ENCODE measurements at regions not wholly inside any gene's neighbourhood (a gene's known extent, or its start where the extent isn't known, plus 50 kb on each side); places are given as distances from the start of the nearest gene placed in this dataset.
"Not testable (repeated sequence)": the region's sequence is repeated elsewhere in the genome, so short reads cannot be mapped to it uniquely, and the experiment has no call there.

DNA sequence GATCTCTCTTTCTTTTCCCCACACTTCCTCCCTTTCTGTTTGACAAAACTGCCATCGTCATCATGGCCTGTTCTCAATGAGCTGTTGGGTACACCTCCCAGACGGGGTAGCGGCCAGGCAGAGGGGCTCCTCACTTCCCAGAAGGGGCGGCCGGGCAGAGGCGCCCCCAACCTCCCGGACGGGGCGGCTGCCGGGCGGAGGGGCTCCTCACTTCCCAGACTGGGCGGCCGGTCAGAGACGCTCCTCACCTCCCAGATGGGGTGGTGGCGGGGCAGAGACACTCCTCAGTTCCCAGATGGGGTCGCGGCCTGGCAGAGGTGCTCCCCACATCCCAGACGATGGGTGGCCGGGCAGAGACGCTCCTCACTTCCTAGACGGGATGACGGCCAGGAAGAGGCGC lies 184.3 kb upstream of the FRMD6 start:
- H3K27ac Mint-ChIP-seq; H3K4me3 ChIP-seq (ENCODE audit: control insufficient read depth in 1 of 2, extremely low read depth in 1 of 2, low read length in 1 of 2); H3K4me3 Mint-ChIP-seq; H3K27me3 ChIP-seq (replicated peaks in 1 of 2; ENCODE audit: control insufficient read depth in 2 of 2, extremely low read depth in 1 of 2, insufficient read depth in 2 of 2, low read length in 1 of 2); H3K27ac ChIP-seq (ENCODE audit: low read length); DNase-seq; H3K4me1 ChIP-seq (ENCODE audit: control insufficient read depth in 1 of 2, extremely low read depth in 1 of 2, insufficient read depth in 2 of 2, low read length in 2 of 2); H3K9me3 ChIP-seq; H3K27me3 Mint-ChIP-seq; H3K36me3 Mint-ChIP-seq; H3K36me3 ChIP-seq (ENCODE audit: control insufficient read depth in 2 of 2, extremely low read depth in 1 of 2, insufficient read depth in 1 of 2, low read length in 1 of 2); POLR2A ChIA-PET; H3K4me1 Mint-ChIP-seq; ATAC-seq (replicated peaks in 1 of 4); CTCF ChIA-PET; H3K9me3 Mint-ChIP-seq: not testable (repeated sequence)
- WGBS (ENCODE audit: insufficient coverage): 100% methylated on average over 3 of the region's 23 CpGs

DNA sequence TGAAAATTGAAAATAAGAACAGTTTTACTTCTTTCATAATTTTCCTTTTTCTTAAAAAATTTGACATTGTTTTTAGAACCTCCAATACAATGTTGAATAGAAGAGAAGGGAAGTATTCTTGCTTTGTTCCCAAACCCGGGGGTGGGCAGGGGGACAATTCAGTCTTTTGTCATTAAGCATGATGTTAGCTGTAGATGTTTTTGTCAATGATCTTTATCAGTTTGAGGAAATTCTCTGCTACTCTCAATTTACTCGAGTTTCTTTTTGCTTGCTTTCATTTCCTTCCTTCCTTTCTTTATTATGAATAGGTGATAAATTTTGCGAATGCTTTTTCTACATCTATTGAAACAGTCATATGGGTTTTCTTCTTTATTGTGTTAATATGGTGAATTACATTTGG lies 183.2 kb upstream of the FRMD6 start:
- no CpG with 5 or more reads among the region's 3 CpGs for WGBS (ENCODE audit: insufficient coverage)
- ChIA-PET CTCF (no interaction called here), POLR2A (no interaction called here)
- no peaks in the 10 kb centered on the region for H3K9me3 Mint-ChIP-seq
- no peak for ATAC-seq (replicated peaks in 1 of 4)
- H3K4me3 Mint-ChIP-seq: no peak overlapping the region
- H3K36me3 ChIP-seq (ENCODE audit: control insufficient read depth in 2 of 2, extremely low read depth in 1 of 2, insufficient read depth in 1 of 2, low read length in 1 of 2): no peaks in the 10 kb centered on the region
- no peak overlapping the region for H3K27ac ChIP-seq (ENCODE audit: low read length)
- no peaks in the 10 kb centered on the region for H3K4me1 ChIP-seq (ENCODE audit: control insufficient read depth in 1 of 2, extremely low read depth in 1 of 2, insufficient read depth in 2 of 2, low read length in 2 of 2)
- DNase-seq: no peak
- no peaks in the 10 kb centered on the region for H3K9me3 ChIP-seq
- H3K4me1 Mint-ChIP-seq: no peaks in the 10 kb centered on the region
- H3K27ac Mint-ChIP-seq: no peak overlapping the region
- peaks cover 11 to 13% of the 10 kb centered on the region in 2 donors for H3K27me3 Mint-ChIP-seq
- no peak overlapping the region for H3K4me3 ChIP-seq (ENCODE audit: control insufficient read depth in 1 of 2, extremely low read depth in 1 of 2, low read length in 1 of 2)
- no peaks in the 10 kb centered on the region for H3K36me3 Mint-ChIP-seq
- H3K27me3 ChIP-seq (replicated peaks in 1 of 2; ENCODE audit: control insufficient read depth in 2 of 2, extremely low read depth in 1 of 2, insufficient read depth in 2 of 2, low read length in 1 of 2): peaks cover 0 to 4% of the 10 kb centered on the region in 2 experiments

GRCh38 chr14:51472881-51473280 lies 178.8 kb upstream of the FRMD6 start:
- H3K27me3 Mint-ChIP-seq: peaks cover 16 to 19% of the 10 kb centered on the region in 2 donors
- Histone ChIP-seq H3K27ac (ENCODE audit: low read length) (no peak overlapping the region), H3K4me3 (ENCODE audit: control insufficient read depth in 1 of 2, extremely low read depth in 1 of 2, low read length in 1 of 2) (no peak overlapping the region), H3K36me3 (ENCODE audit: control insufficient read depth in 2 of 2, extremely low read depth in 1 of 2, insufficient read depth in 1 of 2, low read length in 1 of 2) (no peaks in the 10 kb centered on the region), H3K27me3 (replicated peaks in 1 of 2; ENCODE audit: control insufficient read depth in 2 of 2, extremely low read depth in 1 of 2, insufficient read depth in 2 of 2, low read length in 1 of 2) (peaks cover 0 to 4% of the 10 kb centered on the region in 2 experiments), H3K9me3 (no peaks in the 10 kb centered on the region), H3K4me1 (ENCODE audit: control insufficient read depth in 1 of 2, extremely low read depth in 1 of 2, insufficient read depth in 2 of 2, low read length in 2 of 2) (no peaks in the 10 kb centered on the region)
- ChIA-PET POLR2A (no interaction called here), CTCF (interaction anchor here in 1 of 2 donors (0.5 kb wide), 1 partner anchor 179 kb away, joined by 3 read pairs; the partner anchor contains the start of gene FRMD6)
- H3K36me3 Mint-ChIP-seq: no peaks in the 10 kb centered on the region
- H3K9me3 Mint-ChIP-seq: no peaks in the 10 kb centered on the region
- ATAC-seq (replicated peaks in 1 of 4): no peak
- DNase-seq: no peak
- no CpG with 5 or more reads among the region's 2 CpGs for WGBS (ENCODE audit: insufficient coverage)
- H3K4me1 Mint-ChIP-seq: no peaks in the 10 kb centered on the region
- no peak overlapping the region for H3K4me3 Mint-ChIP-seq
- no peak overlapping the region for H3K27ac Mint-ChIP-seq

GRCh38 chr14:51473351-51473750 lies 178.4 kb upstream of the FRMD6 start:
- no peaks in the 10 kb centered on the region for H3K36me3 ChIP-seq (ENCODE audit: control insufficient read depth in 2 of 2, extremely low read depth in 1 of 2, insufficient read depth in 1 of 2, low read length in 1 of 2)
- H3K27me3 ChIP-seq (replicated peaks in 1 of 2; ENCODE audit: control insufficient read depth in 2 of 2, extremely low read depth in 1 of 2, insufficient read depth in 2 of 2, low read length in 1 of 2): peaks cover 0 to 4% of the 10 kb centered on the region in 2 experiments
- Mint-ChIP-seq H3K9me3 (no peaks in the 10 kb centered on the region), H3K36me3 (no peaks in the 10 kb centered on the region), H3K4me3 (no peak overlapping the region), H3K27ac (no peak overlapping the region), H3K27me3 (peaks cover 16 to 19% of the 10 kb centered on the region in 2 donors), H3K4me1 (no peaks in the 10 kb centered on the region)
- no peaks in the 10 kb centered on the region for H3K9me3 ChIP-seq
- no peak overlapping the region for H3K27ac ChIP-seq (ENCODE audit: low read length)
- no peak overlapping the region for H3K4me3 ChIP-seq (ENCODE audit: control insufficient read depth in 1 of 2, extremely low read depth in 1 of 2, low read length in 1 of 2)
- 70% methylated on average over 4 of the region's 4 CpGs for WGBS (ENCODE audit: insufficient coverage)
- ChIA-PET CTCF (no interaction called here), POLR2A (no interaction called here)
- no peaks in the 10 kb centered on the region for H3K4me1 ChIP-seq (ENCODE audit: control insufficient read depth in 1 of 2, extremely low read depth in 1 of 2, insufficient read depth in 2 of 2, low read length in 2 of 2)
- DNase-seq (no peak), ATAC-seq (replicated peaks in 1 of 4) (no peak)

DNA sequence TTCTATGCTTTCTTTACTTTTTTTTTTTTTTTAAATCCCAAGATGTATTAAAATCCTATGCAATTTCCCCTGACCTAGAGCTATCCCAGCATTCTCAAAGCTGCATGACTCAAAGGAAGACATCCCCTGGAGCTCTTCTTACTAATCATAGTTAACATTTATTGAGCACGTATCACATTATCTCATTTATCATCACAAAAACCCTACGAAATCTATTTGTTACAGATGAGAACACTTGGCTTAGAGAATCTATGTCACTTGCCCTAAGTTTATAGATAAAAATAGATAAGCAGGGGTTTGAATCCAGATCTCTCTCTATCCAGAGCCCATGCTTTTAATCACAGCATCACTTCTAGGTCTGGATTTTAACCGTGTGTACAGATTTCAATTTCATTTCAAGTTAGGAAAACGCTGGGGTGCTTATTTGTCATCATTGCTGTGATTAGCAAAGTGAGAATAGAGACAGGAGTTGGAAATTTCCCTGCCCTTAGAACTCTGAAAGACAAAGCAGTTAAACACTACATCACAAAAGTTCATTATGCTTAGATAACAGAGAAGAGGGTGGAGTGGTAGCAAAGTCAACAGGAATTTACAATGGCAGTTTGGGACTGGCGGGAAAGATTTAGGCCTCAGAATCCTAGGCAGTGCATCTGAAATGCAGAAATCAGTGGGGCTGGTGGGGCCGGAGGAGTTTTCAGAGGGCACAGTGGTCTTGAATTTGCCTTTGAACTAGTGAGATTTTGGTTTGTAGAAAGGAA lies 177.7 kb upstream of the FRMD6 start:
- H3K4me3 ChIP-seq (ENCODE audit: control insufficient read depth in 1 of 2, extremely low read depth in 1 of 2, low read length in 1 of 2): no peak overlapping the region
- ATAC-seq (replicated peaks in 1 of 4) (no peak), DNase-seq (no peak)
- no peak overlapping the region for H3K4me3 Mint-ChIP-seq
- ChIA-PET CTCF (no interaction called here), POLR2A (no interaction called here)
- no peaks in the 10 kb centered on the region for H3K36me3 Mint-ChIP-seq
- no peak overlapping the region for H3K27ac Mint-ChIP-seq
- H3K4me1 Mint-ChIP-seq: no peaks in the 10 kb centered on the region
- peaks cover 0 to 4% of the 10 kb centered on the region in 2 experiments for H3K27me3 ChIP-seq (replicated peaks in 1 of 2; ENCODE audit: control insufficient read depth in 2 of 2, extremely low read depth in 1 of 2, insufficient read depth in 2 of 2, low read length in 1 of 2)
- no peaks in the 10 kb centered on the region for H3K9me3 ChIP-seq
- H3K9me3 Mint-ChIP-seq: no peaks in the 10 kb centered on the region
- WGBS (ENCODE audit: insufficient coverage): 96% methylated on average over 2 of the region's 6 CpGs
- H3K27ac ChIP-seq (ENCODE audit: low read length): no peak overlapping the region
- no peaks in the 10 kb centered on the region for H3K4me1 ChIP-seq (ENCODE audit: control insufficient read depth in 1 of 2, extremely low read depth in 1 of 2, insufficient read depth in 2 of 2, low read length in 2 of 2)
- no peaks in the 10 kb centered on the region for H3K36me3 ChIP-seq (ENCODE audit: control insufficient read depth in 2 of 2, extremely low read depth in 1 of 2, insufficient read depth in 1 of 2, low read length in 1 of 2)
- H3K27me3 Mint-ChIP-seq: peaks cover 16 to 19% of the 10 kb centered on the region in 2 donors

DNA sequence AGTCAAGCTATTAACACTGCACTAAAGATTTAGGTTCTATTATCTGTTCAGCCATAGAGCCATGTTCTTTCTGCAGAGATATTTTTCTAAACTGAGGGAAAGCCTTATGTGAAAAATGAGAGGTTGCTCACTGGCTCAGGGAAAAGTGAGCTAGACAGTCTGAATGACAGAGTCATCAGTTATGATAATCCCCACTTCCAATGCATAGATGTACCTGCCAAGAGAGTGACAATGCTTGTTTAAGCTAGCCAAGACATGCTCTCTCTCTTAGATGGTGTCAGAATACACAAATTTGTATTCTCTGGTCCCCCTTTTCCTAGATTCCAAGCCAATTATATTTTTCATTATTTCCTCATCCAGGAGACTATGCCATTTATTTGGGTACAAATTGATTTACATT lies 176.9 kb upstream of the FRMD6 start:
- Histone ChIP-seq H3K4me1 (ENCODE audit: control insufficient read depth in 1 of 2, extremely low read depth in 1 of 2, insufficient read depth in 2 of 2, low read length in 2 of 2) (no peaks in the 10 kb centered on the region), H3K27me3 (replicated peaks in 1 of 2; ENCODE audit: control insufficient read depth in 2 of 2, extremely low read depth in 1 of 2, insufficient read depth in 2 of 2, low read length in 1 of 2) (no peaks in the 10 kb centered on the region), H3K27ac (ENCODE audit: low read length) (no peak overlapping the region), H3K36me3 (ENCODE audit: control insufficient read depth in 2 of 2, extremely low read depth in 1 of 2, insufficient read depth in 1 of 2, low read length in 1 of 2) (no peaks in the 10 kb centered on the region), H3K4me3 (ENCODE audit: control insufficient read depth in 1 of 2, extremely low read depth in 1 of 2, low read length in 1 of 2) (no peak overlapping the region), H3K9me3 (no peaks in the 10 kb centered on the region)
- CTCF ChIA-PET: no interaction called here
- H3K27ac Mint-ChIP-seq: no peak overlapping the region
- no peaks in the 10 kb centered on the region for H3K36me3 Mint-ChIP-seq
- no peak for DNase-seq
- H3K4me3 Mint-ChIP-seq: no peak overlapping the region
- POLR2A ChIA-PET: interaction anchor here in 1 of 2 donors (0.5 kb wide), 1 partner anchor 90 kb away, joined by 3 read pairs; no protein-coding TSS in a partner anchor
- no peaks in the 10 kb centered on the region for H3K4me1 Mint-ChIP-seq
- ATAC-seq (replicated peaks in 1 of 4): no peak
- peaks cover 16 to 17% of the 10 kb centered on the region in 2 donors for H3K27me3 Mint-ChIP-seq
- no peaks in the 10 kb centered on the region for H3K9me3 Mint-ChIP-seq

- H3K4me3 Mint-ChIP-seq: no peak overlapping the region
- no peaks in the 10 kb centered on the region for H3K4me1 Mint-ChIP-seq
- Histone ChIP-seq H3K27ac (ENCODE audit: low read length) (no peak overlapping the region), H3K27me3 (replicated peaks in 1 of 2; ENCODE audit: control insufficient read depth in 2 of 2, extremely low read depth in 1 of 2, insufficient read depth in 2 of 2, low read length in 1 of 2) (peaks cover 0 to 3% of the 10 kb centered on the region in 2 experiments), H3K4me1 (ENCODE audit: control insufficient read depth in 1 of 2, extremely low read depth in 1 of 2, insufficient read depth in 2 of 2, low read length in 2 of 2) (no peaks in the 10 kb centered on the region), H3K9me3 (no peaks in the 10 kb centered on the region), H3K36me3 (ENCODE audit: control insufficient read depth in 2 of 2, extremely low read depth in 1 of 2, insufficient read depth in 1 of 2, low read length in 1 of 2) (no peaks in the 10 kb centered on the region), H3K4me3 (ENCODE audit: control insufficient read depth in 1 of 2, extremely low read depth in 1 of 2, low read length in 1 of 2) (no peak overlapping the region)
- CTCF ChIA-PET: no interaction called here
- no peaks in the 10 kb centered on the region for H3K9me3 Mint-ChIP-seq
- H3K36me3 Mint-ChIP-seq: no peaks in the 10 kb centered on the region
- H3K27ac Mint-ChIP-seq: no peak overlapping the region
- no peak for ATAC-seq (replicated peaks in 1 of 4)
- H3K27me3 Mint-ChIP-seq: peaks cover 10 to 11% of the 10 kb centered on the region in 2 donors
- no peak for DNase-seq
- POLR2A ChIA-PET: no interaction called here
- WGBS (ENCODE audit: insufficient coverage): 67% methylated on average over 1 of the region's 4 CpGs
These were observed 173.5 kb upstream of the FRMD6 start for GRCh38 chr14:51478175-51478621.

Measured in T-cell (primary cell).